Jurkat, Clone E6-1 (cell line): ENCODE measurements at regions not wholly inside any gene's neighbourhood (a gene's known extent, or its start where the extent isn't known, plus 50 kb on each side); places are given as distances from the start of the nearest gene placed in this dataset.
"Not testable (repeated sequence)": the region's sequence is repeated elsewhere in the genome, so short reads cannot be mapped to it uniquely, and the experiment has no call there.

ENCODE experiments used
- DNase-seq: peaks from one replicate; pipeline ENCODE4 v3.0.0-alpha.2; 2011; ENCODE audit warnings: low read depth, low spot score
- H3K4me3 ChIP-seq: 2 replicates; pipeline ENCODE4 v1.5.1; 2011; ENCODE audit warnings: mild to moderate bottlenecking, low read length, control low read depth, moderate library complexity

GRCh38 chr16:62755938-62756337, 719.7 kb upstream of the CDH8 start:
- no peak overlapping the region for H3K4me3 ChIP-seq
- no peak for DNase-seq

- no peak overlapping the region for H3K4me3 ChIP-seq
- DNase-seq = no peak
Observed at GRCh38 chr16:62752854-62753253, 716.6 kb upstream of the CDH8 start.

DNA sequence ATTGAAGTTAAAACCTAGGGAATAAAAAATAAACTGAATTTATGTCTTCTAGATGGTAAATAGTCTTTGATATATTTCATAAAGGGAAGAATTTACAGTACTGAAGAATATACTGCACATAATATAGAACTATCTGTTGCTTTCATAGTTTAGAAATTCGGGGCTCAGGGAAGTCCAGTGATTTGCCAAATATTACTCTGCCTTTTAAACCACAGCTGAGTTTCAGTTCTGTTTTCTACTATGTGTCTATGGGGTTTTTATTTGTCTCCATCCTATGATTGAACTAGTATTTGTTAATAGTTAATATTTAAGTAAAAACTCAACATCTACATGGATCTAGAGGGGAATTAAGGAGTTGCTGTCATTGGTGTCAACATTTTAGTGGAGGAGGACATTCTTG, 715.0 kb upstream of the CDH8 start:
- DNase-seq = no peak
- H3K4me3 ChIP-seq = no peak overlapping the region

GRCh38 chr16:62741692-62742091, 705.5 kb upstream of the CDH8 start:
- DNase-seq = no peak
- no peak overlapping the region for H3K4me3 ChIP-seq

DNA sequence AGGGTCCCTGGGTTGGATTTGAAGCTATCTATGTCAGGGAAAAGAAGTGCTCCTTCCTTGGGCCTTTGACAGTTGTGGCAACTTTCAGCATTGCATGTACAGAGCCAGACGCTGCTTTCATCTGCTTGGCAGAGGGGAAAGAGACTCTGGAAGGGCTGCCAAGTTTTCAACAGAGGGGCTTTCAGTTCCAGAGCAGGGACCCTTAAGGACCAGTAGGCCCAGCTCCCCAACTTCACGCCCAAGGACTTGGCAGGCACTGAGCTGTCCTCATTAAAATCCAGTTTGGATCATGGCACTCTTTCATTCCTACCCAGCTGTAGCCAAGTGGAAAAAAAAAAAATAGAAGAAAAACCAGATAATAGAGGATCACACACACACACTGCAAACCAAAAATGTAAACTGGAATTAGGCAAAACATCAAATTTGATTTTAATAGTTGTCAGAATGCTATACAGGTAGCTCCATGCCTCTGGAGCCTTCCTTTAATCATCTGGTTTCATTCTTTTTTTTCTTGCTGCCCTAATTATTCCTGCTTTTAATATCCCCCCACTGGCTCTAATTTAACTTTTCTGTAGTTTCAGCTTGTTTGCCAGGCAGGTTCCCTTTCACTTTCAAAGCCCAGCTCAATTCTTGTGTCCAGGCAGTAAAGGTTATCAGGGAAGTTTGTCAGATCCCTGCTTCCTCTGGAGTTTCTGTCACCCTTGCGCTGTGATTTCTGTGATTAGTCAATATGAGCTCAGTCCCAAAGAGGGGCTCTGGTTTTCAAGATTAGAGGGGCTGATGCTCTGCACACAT, 702.6 kb upstream of the CDH8 start:
- DNase-seq = no peak
- no peak overlapping the region for H3K4me3 ChIP-seq

DNA sequence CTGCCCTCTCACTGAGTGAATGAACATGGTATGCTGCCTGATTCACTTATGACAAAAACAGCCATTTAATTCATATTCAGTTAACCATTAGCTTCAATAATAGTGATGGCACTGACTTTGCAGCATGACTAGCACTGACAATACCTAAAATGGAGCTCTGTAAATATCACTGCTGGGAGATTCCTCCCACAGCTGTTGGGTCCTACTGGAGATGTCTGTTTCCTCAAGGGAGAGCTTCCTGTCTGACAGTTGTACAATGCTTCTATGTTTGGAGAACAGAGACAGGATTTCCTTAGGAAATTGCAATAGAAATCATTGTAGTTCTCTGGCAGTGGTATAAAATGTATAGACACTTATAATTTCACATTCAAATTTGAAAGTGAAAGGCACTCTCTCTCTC, 695.9 kb upstream of the CDH8 start:
- no peak for DNase-seq
- no peak overlapping the region for H3K4me3 ChIP-seq

DNA sequence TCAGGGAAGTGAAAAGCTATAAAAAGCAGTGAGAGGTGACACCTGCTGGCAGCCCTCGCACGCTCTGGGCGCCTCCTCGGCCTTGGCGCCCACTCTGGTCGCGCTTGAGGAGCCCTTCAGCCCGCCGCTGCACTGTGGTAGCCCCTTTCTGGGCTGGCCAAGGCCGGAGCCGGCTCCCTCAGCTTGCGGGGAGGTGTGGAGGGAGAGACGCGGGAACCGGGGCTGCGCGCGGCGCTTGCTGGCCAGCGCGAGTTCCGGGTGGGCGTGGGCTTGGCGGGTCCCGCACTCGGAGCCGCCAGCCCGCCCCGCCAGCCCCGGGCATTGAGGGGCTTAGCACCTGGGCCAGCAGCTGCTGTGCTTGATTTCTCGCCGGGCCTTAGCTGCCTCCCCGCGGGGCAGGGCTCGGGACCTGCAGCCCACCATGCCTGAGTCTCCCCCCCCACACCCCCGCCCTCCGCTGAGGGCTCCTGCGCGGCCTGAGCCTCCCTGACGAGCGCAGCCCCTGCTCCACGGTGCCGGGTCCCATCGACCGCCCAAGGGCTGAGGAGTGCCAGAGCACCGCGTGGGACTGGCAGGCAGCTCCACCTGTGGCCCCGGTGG, 688.5 kb upstream of the CDH8 start:
- not testable (repeated sequence) for H3K4me3 ChIP-seq, DNase-seq

GRCh38 chr16:62720651-62721050, 684.4 kb upstream of the CDH8 start:
- no peak for DNase-seq
- no peak overlapping the region for H3K4me3 ChIP-seq

DNA sequence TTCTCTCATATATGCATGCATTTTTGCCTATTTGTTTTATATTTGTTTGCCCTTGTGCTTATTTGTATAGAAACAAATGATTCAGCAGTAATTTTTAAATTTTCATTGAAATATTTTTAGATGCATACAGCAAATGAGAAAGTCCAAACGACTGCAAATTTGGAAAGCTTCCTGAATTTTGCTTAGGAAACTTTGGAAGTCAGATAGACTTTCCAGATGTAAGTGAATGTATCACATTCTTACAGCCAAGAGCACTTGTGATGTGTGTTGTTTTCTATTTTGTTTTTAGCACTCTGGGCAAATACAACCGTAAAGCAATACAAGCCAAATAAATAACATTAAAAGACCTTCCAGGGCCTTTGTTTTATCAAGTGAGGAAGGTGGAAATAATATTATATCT, 680.8 kb upstream of the CDH8 start:
- DNase-seq = no peak
- H3K4me3 ChIP-seq = no peak overlapping the region

- no peak overlapping the region for H3K4me3 ChIP-seq
- no peak for DNase-seq
Observed at GRCh38 chr16:62715701-62716100, 679.5 kb upstream of the CDH8 start.

- no peak overlapping the region for H3K4me3 ChIP-seq
- DNase-seq = no peak
Observed at GRCh38 chr16:62712566-62712965, 676.3 kb upstream of the CDH8 start.

DNA sequence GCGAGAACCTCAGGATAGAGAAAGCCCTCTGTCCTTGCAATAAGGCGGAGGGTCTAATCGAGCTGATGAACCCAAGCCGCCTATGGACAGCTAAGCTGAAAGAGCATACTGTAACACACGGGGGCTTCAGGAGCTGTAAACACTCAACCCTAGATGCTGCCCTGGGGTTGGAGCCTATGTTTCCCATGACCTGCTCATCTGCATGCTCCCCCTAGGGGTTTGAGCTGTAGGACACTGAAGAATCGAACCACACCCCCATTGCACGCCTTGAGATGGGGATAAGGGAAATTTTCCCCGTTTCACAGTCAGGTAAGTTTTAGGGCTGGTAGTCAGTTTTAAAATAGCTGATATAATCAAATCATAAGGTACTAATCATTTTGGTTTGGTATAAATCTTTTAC, 675.6 kb upstream of the CDH8 start:
- DNase-seq = peak; percentile 15
- H3K4me3 ChIP-seq = no peak overlapping the region

DNA sequence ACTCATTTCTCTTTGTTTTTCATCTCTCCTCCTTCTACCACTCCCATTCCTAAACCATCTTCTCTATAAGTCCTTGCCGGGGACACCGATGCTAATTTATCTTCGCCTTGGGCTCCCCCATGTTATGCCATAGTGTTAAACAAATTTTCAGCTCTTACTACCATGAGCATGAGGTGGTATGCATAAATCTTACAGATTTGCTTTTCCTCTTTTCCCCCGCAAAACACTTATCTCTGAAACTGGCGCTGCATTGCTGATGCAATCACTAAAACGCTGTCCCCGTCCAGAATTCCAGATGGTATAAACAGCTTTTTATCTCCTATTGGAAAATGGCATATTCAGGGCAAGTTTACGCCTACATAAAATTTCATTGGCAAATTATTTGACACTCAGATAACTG, 673.6 kb upstream of the CDH8 start:
- no peak for DNase-seq
- no peak overlapping the region for H3K4me3 ChIP-seq

- DNase-seq = no peak
- H3K4me3 ChIP-seq = no peak overlapping the region
Observed at GRCh38 chr16:62701426-62701825, 665.2 kb upstream of the CDH8 start.

GRCh38 chr16:62700426-62701294, 664.4 kb upstream of the CDH8 start:
- no peak overlapping the region for H3K4me3 ChIP-seq
- no peak for DNase-seq

DNA sequence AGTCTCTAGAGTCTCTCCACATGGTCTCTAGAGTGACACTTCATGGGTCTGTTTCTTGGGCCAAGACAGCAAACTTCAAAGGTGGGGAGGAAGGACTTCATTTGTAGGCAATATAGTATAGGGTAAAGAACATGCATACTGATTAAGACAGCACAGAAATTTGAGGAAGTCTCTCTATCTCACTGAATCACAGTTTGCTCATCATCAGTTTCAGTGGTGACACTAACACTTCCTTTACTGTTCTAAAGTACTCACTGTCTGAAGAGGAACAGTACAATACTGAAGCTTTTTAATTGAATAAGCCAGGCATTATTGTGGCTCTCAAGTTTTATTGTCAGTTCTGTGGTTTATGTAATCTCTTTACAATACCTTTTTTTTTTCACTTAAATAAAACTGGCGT, 656.4 kb upstream of the CDH8 start:
- H3K4me3 ChIP-seq = no peak overlapping the region
- DNase-seq = no peak

- H3K4me3 ChIP-seq = no peak overlapping the region
- DNase-seq = no peak
Observed at GRCh38 chr16:62681819-62682218, 645.6 kb upstream of the CDH8 start.

DNA sequence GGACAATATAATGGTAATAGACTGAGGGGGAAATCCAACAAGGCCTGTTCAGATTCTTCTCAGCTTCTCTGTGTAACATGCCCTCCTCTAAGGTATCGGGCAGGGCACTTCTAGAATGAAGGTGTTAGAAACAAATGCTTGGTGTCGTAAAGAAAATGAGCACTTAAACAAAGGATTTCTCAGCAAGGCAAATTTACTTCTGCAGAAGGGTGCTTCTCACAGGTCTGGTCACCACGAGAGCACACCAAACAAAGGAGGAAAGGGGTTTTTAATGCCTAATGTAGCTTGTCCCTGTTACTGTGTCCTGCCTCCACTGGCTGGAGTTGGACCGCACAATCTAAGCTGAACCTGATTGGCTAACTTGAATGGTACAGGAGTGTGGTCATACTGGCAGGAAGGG, 642.6 kb upstream of the CDH8 start:
- DNase-seq = no peak
- H3K4me3 ChIP-seq = no peak overlapping the region

GRCh38 chr16:62676306-62676705, 640.1 kb upstream of the CDH8 start:
- no peak for DNase-seq
- H3K4me3 ChIP-seq = no peak overlapping the region

DNA sequence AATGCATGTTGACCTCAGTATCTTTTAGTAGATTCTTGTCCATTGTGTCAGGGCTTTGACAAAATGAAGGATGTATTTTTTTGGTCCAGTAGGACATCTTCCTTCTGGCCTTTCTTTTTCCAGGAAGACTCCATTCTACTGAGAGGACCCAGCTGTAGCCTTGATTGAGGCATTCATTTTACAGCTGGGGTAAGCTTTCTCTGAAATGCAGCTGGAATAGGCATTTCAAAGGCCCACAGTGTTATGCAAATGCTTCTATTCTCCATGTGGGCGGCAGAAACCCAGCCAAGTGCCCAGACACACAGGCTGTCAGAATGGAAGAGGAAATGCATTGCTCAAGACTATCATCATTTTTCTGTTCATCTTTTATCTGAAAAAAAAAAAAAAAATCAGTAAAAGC, 629.0 kb upstream of the CDH8 start:
- no peak overlapping the region for H3K4me3 ChIP-seq
- DNase-seq = no peak
